GM18511 (cell line): ENCODE measurements at regions not wholly inside any gene's neighbourhood (a gene's known extent, or its start where the extent isn't known, plus 50 kb on each side); places are given as distances from the start of the nearest gene placed in this dataset.

Experiments
- ATAC-seq: cut with Tn5 transposase; IDR thresholded peaks from one replicate; pipeline ENCODE4 v1.9.1; 2021; ENCODE audit warnings: mild to moderate bottlenecking, moderate library complexity; ENCODE audit not compliant: unreplicated experiment

DNA sequence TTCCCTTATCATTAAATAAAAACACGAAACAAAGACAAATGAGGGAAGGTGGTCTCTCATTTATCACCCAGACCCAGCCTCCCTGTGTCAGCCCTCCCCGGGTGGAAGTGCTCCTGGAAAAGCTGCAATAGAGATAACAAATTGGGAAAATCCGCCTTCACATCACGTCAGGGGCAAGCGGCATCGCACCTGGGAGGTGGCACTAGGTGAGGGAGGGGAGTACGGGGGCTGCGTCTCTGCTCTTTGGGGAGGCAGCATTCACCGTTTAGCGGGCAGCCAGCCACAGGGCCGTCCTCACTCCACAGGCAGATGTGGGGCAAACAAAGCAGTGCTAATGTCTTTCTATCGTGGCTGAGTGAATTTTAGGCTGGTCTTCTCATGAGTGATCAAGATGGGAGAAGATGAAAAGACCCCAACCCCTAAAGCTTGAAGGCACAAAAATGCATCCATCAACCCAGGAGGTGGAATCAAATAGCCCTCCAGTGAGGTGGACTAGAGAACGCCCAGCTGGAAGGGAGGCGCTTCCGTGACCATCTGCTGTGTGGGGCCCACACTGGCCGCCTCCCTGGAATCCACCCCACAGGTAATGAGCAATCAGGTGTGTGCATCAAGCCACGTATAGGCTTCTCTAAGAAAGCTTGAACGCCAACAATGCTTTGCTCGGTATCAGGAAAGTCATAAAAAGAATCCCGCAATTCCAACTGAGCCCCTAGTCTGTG lies 629.5 kb downstream of the BRD1 start:
- no peak for ATAC-seq

DNA sequence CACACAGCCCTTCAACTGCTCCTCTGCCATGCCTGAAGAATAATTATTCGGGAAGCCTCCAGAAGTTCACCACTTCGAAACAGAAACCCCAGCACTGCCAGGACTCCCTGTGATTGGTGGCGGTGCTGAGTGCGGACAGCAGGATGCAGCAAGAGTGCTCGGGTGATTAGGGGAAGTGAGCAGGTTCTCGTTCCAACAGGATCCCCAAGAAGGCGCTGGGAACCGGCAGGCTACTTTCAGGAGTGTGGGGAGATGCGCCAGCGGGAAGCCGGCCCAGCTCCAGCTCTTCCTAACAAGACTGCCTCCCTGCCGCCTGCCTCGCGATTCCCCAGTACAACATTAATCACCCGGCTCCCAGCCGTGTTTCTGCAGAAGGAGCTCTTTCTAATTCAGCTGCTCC lies 630.2 kb downstream of the BRD1 start:
- no peak for ATAC-seq

DNA sequence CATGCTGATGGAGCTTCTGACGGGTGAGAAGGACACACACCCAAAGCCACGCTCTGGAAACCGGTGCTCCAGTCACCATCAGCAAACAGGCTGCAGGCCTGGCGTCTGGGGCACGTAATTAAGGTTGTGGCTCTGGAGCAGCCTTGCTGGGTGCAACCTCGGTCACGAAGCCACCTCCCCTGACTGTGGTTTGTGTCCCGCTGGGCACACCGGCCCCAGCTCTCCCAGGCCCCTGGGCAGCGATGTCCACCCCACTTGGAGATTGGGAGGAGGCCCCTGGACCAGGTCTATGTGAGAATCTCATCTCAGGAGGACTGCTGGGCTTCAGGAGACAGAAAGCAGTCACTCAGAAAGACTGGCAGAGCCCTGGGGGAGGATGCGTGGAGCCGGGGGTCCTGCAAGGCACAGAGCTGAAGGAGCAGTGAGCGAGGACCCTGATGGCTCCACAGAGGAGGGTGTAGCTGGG lies 631.6 kb downstream of the BRD1 start:
- no peak for ATAC-seq

DNA sequence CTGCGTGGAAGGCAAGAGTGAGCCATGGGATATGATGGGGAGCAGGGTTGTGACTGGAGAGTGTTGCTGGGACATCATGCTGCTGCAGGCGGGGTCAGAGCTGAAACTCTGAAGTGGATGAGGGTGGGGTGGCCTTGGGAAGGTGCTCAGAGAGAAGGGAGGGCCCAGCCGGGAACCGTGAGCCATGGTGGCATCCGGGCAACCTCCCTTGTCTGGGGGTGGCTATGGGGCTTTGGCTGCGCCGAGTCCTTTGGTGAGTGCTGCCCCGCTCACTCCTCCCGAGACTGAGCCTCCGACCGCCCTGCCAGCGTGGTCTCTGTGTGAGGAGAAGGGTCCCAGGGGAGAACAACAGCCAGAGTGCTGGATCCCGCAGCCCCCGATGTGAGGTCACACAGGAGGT lies 632.0 kb downstream of the BRD1 start:
- no peak for ATAC-seq

DNA sequence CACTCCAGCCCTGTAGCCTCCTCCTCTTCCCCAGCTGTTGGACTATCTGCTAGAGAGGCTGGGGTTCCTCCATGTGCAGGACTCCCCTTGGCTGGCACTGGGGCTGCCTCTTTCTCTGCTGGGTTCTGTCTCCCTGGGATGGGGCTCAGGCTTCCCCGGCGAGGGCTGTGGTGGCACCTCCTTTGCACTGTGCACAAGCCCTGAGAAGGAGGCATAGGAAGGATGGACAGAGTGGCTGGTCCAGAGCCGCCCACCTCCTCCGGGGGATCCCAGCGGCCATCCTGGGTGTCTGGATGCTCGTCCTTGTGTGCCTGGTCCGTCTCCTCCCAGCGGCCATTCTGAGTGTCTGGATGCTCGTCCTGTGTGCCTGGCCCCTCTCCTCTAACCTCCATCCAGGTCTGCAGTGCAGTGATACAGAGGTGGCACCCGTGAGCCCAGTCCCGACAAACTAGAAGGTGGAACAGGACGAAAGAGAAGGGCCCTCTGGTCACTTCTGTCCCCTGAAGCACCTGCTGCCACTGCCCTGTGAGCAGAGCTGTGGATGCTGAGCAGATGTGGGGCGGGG lies 633.7 kb downstream of the BRD1 start:
- no peak for ATAC-seq

DNA sequence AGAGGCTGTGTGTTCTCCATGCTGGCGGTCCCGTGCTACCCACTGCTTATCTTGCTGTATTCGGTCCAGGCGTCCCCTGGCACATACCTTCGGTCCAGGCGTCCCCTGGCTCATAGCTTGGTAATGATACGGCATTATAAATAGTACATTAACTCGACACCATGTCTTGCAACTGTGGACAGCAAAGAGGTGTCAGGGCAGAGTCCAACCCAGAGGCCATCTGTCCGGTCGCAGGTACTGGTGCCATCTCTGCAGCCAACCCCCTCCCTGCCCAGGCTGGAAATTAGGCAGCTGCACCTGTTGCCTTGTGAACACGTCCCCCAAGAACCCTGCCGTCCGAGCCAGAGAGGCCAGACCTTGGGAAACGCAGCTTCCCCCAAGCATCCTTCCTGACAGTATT lies 634.3 kb downstream of the BRD1 start:
- ATAC-seq, result no peak

DNA sequence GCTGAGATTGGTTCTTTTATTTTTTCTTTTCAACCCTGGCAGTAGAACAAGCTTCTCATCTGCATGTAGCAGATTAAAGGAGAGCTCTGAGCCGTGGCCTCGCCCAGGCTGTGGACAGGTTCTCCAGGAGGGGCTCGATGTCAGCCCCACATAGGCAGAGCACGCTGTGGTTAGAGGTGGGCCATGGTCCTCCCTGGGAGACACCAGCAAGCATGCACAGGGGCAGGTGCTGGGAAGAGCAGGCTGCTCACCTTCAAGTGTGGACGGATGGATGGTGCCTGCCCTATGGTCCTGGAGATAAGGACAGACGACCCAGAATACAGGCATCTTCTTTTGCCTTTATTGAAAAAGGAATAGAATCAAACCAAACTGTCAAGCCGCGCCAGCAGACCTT lies 634.8 kb downstream of the BRD1 start:
- ATAC-seq, result no peak

DNA sequence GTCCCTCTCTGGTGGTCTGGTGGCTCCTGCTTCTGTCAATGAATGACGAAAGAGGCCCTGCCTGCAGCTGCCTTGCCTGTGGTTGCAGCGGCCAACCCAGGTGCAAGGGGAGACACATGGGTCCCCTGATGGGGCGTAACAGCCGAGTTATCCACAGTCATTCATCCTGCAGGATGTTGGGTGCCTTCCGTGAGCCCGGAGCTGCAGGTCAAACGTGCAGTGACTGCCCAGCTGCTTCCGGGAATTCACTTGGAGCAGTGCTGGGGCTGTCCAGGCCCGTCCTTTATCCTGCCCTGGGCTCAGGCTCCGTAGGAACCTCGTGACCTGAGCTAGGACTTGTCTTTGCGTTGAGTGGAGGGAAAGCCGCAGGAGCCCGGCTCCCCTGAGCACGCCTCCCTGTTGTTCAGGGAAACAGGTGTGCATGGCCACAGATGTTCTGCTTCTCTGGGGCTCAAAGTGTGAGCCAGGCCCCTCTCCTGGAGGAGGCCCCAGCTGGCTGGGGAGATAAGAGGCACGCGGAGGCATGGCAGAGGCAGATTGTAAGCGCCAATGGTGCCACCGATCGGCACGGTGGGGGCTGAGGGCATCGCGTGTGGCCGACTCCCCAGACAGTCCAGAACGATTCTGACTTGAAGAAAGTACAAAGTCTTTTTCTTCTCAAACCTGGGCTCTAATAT lies 635.4 kb downstream of the BRD1 start:
- no peak for ATAC-seq

DNA sequence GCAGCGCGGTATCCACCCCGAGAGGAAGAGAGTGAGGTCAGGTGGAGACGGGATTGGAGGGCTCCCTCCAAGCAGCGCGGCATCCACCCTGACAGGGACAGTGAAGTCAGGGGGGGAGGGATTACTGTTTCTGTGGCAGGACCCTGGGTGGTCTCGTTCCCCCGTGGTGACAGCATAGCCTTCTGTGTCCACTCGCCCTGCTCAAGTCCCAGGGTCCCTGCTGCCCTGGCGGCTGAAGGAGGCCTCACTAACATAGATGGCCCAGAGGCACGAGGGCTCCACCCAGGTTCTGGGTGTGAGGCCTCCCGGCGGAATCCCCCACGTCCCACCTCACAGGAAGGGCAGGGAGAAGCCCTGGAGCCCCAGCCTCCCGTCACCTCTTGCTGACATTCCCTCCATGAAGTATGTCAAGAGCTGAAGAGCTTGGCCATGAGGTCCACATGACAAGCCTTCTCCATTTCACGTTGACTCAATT lies 636.1 kb downstream of the BRD1 start:
- ATAC-seq, result no peak

DNA sequence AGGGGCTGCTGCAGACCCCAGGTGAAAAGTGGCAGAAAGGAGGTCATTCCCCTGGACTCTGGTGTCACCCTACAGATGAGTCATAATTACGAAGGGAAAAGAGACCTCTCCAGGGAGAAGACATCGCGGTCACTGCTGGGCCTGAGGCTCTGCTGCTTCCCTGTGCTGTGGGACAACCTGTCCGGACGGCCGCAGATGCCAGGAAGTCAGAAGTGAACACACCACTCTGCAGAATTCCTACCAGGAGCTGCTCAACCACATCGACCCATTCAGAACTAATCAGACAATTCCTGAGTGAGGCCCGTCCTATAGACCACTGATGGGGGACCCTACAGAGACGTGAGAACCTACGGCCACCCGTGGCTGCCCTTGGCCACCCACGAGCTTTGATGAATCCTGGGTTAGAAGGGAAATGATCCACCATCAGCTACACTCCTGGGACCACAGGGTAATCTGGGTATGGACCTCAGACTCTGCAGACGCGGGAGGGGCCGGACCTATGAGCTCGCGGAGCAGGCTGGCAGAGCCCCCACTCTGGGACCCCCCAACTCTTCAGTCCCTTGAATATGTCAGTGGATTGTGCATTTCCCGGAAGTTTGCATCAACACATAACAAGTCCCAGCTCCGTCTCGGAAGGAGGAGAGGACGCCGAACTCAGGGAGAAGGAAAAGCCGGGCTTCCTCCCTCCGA lies 636.7 kb downstream of the BRD1 start:
- no peak for ATAC-seq

DNA sequence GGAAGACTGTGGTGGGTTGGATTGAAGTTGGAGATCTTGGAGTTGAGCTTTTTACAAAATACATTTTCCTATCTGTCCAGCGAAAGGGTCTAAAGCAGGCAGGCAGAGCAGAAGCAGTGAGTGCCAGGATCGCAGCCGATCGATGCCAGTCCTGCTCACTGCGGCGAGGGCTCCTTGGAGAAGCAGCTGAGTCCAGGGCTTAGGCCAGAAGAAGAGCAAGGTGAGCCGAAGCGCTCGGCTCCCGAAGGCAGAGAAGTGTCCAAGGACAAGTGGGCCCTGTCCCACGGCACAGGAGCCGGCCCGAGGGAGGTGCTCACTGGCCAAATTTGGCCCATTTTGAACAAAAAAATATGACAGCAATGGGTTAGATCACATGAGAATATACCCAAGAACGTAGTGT lies 637.8 kb downstream of the BRD1 start:
- ATAC-seq, result no peak

DNA sequence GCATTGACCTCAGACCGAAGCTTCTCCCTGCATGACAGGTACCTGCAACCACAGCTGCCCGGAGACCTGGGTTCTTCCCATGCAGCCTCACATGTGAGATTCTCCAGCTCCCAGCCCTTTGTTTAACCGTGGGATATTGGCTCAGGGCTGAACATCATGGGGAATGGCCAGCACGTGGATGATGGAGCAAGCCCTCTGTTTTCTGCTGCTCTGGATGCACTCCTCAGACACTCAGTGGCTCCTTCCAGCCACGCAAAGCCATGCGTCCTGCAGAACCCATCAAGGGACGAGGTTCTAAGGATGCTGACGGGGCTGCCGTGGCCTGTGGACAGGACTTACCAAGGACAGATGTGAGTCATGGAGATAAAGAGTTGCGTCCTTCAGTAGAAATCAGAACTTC lies 639.1 kb downstream of the BRD1 start:
- ATAC-seq, result no peak

DNA sequence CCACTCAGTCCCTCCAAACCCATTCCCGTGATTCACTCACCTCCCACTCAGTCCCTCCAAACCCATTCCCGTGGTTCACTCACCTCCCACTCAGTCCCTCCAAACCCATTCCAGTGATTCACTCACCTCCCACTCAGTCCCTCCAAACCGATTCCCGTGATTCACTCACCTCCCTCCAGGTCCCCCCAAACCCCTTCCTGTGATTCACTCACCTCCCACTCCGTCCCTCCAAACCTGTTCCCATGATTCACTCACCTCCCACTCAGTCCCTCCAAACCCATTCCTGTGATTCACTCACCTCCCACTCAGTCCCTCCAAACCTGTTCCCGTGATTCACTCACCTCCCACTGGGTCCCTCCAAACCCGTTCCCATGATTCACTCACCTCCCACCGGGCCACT lies 639.6 kb downstream of the BRD1 start:
- no peak for ATAC-seq

DNA sequence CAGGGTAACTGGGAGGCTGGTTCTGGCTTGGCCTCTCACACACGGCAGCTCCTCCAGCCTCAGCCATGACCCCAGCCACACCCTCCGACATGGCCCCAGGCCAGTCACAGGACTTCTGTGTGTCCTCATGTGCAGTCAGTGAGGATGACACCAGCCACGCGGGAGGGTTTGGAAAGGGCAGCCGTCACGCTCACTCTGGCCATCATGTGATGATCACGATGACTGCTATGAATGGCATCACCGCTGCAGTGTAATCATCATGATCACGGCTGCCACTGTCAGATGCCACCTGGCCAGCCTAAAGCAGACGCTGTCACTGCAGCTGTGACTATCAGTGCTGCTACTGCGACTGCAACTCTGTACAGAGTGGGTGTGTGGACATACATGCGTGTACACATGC lies 640.9 kb downstream of the BRD1 start:
- no peak for ATAC-seq

DNA sequence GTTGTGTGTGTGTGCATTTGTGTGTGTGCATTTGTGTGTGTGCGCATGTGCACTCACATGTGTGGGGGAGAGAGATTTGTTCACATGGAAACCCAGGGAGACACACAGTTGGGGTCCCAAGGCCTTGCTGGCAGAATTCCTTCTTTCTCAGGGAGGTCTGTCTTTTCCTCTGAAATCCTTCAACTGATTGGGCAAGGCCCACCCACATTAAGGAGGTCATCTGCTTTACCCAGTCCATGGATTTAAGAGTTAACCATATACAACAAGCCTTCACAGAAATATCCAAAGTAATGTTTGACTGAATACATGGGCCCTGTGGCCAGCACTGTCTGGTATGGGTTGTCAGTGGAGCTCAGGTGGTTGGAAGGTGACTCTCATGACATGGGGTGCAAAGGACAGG lies 641.4 kb downstream of the BRD1 start:
- ATAC-seq, result no peak

DNA sequence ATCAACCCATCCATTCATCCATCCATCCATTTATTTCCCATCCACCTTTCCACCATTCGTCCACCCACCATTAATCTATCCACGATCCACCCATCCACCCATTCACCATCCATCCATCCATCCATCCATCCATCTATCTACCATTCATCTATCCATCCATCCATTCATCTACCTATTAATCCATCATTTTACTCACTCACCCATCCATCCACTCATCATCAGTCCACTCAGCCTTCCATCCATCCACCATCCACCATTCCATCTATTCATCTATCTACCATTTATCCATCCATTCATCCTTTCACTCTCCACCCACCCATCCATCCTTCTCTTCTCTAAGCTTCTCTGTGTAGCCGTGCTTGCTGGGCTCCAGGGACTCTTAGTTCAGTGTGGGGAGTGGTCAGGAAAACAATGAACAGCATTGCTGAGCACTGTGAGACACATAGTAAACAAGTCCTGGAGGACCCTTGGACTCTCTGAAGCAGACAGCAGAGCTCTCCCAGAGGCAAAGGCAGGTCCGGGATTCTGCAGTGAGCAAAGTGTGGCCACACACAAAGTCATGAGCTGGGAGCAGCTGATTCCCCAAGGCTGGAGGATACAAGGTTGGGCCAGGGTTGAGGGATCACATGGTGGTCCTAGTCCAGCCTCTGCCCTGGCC lies 642.2 kb downstream of the BRD1 start:
- ATAC-seq, result no peak

DNA sequence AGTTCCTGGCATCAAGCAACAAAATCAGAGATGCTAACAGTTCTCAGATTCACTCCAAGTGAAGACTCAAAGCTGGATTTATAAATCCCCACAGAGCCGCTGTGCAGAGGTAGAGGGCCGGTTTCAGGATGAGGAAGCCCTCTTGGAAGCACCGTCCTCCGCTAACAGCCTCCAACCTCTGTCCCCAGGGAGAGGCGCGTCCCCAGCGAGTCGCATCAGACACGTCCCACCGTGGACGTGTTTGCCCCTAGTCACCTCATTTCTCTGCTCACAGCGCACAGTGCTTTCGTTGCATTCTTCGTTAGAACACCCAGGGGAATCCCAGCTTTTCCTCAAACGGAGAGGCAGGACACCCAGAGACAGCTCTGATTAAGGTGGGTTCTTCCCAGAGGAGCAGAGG lies 642.9 kb downstream of the BRD1 start:
- ATAC-seq, result no peak

DNA sequence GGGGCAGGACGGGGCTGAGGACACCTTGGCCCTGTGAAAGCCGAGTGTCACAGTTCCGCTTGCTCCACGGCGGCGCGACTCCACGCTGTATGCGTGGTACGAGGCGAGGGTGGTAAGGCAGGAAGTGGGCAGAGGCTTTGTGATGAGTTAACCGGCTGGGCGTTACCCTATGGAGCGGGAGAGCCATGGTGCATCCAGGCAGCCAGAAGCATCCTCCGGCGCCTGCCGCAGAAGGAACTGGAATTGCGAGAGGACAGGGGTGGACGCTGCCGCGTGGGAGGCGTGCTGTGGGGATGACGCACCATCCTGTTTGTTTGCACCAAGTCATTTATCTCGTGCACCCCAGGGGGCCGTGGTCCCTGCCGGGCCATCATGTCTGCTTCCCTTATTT lies 643.9 kb downstream of the BRD1 start:
- no peak for ATAC-seq

DNA sequence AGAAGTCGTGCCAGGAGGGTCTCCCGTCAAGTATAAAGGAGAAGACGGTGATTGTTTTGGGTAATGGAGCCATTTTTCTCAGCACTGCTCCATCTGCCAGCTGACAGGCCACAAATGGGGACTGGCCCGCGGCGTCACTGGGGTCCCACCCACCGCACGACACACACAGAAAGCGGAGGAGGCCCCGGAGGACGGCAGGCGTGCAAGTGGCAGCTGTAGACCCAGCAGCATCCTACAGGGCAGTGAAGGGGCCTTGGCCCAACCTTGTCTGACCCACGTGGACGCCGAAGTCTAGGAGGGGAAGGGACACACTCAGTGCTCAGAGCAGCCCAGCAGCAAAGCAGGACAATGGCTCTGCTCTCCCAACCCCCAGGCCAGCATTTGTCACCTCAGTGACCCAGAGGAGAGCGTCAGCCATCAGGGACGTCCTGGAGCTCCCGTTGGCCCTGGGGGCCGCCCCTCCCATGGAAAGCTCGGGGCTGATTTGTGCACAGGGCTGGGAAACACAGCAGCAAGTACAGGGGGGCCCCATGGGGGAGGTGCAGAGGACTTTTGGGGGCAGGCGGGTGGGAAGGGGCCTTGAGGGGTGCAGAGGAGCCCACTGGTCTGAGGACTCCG lies 644.4 kb downstream of the BRD1 start:
- ATAC-seq, result no peak

DNA sequence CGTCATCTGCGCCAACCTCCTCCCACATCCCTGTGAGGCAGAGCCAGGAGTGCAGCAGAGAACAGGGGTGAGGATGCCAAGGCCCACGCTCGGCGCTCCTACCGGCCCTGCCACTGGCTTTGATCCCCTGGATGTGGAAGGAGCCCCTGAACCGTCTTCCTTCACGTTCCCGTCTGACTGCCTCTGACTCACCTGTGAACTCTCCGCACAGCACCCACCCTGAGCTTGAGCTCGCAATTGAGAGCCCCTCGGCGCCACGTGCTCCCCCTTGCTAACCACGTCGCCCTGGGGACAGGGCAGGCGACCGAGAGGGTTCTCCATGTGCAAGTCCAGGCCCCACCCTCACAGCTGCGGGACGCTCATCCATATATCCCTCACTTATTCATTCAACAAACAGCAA lies 645.3 kb downstream of the BRD1 start:
- no peak for ATAC-seq

DNA sequence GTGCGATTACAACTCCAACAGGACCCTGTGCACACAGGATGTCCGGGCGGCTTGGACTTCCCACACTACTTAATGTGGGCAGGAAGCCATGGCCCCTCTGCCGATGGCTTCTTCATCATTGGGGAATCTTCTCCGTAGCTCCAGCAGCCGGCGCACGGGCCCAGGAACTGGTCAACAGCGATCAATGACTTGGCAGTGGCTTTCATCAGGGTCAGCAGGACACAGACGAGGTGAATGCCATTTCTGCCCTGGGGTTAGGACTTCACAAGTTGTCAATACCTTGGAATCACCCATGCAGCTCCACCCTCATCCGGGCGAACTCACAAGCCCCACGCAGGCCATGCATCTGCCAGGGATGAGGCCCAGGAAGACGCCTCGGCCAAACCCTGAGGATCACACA lies 645.7 kb downstream of the BRD1 start:
- ATAC-seq, result no peak
